Motor neuron (in vitro differentiated cells): ENCODE measurements at regions not wholly inside any gene's neighbourhood (a gene's known extent, or its start where the extent isn't known, plus 50 kb on each side); places are given as distances from the start of the nearest gene placed in this dataset.

Source experiments
- ATAC-seq, 8 experiments: fragments of 200-7000 bp; cut with Tn5 transposase; replicated peaks in 6 of 8; 2 replicates each; pipeline ENCODE4 v1.8.0; 2021; ENCODE audit warnings: mild to moderate bottlenecking in 8 of 8, moderate library complexity in 8 of 8
- H3K27ac ChIP-seq, 2 donors: fragments of 250-450 bp; sonication (Bioruptor Pico); 2 replicates each; pipeline ENCODE4 v1.9.0; 2021; ENCODE audit warnings: antibody characterized with exemption in 2 of 2, mild to moderate bottlenecking in 2 of 2, moderate library complexity in 1 of 2
- H3K4me1 ChIP-seq, 2 donors: fragments of 250-450 bp; sonication (Bioruptor Pico); replicated peaks in 1 of 2; 2 replicates each; pipeline ENCODE4 v1.6.1; 2021; ENCODE audit warnings: antibody characterized with exemption in 2 of 2, mild to moderate bottlenecking in 2 of 2, moderate library complexity in 1 of 2
- H3K4me3 ChIP-seq, 5 donors: fragments of 250-450 bp; sonication (Bioruptor Pico); 2 replicates each; pipeline ENCODE4 v1.9.0; 2021; ENCODE audit warnings: antibody characterized with exemption in 5 of 5, mild to moderate bottlenecking in 5 of 5, moderate library complexity in 4 of 5
- WGBS, 10 experiments: fragments of 450-650 bp; shearing (Covaris generic); methylation state at CpG; one replicate each; pipeline ENCODE4 v1.0.0; 2022; 5-methylcytosine and 5-hydroxymethylcytosine counted together
- in situ Hi-C, 9 experiments: fragments of 400-800 bp; cut with MboI; loops; one replicate each; pipeline ENCODE4 v1.15.0; 2021; ENCODE audit warnings: low sequenced_read_pairs in 9 of 9, low pct_unique_long_range_greater_than_20kb in 2 of 9; ENCODE audit not compliant: unreplicated experiment in 9 of 9

DNA sequence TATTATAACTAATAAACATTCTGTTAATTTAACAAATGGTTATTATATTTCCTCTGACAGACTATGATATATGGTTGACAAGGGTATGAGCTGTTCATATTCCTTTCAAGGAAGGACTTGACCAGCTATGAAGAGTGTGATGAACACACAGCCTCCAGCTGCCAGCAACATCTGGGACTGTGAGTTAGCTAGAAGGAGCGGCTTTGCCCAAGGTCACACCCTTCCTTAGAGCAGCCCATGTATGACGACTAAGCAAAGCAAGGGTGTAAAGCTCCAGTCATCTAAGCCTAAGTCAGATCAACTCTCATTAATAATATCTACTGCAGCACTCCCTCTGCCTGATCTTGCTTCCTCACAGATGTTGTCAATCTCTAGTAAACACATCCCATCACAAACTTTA, 355.4 kb downstream of the PLPP3 start:
- no peak overlapping the region for H3K27ac ChIP-seq
- WGBS, 10 experiments = 0 to 92% (median 52%) methylated on average over 1 to 2 of the region's 2 CpGs; no CpG with 5 or more reads in 6 of the 10 experiments
- in situ Hi-C loops = no loop called here
- peaks cover 11 to 15% of the 10 kb centered on the region in 2 donors for H3K4me1 ChIP-seq
- H3K4me3 ChIP-seq = no peak overlapping the region
- peak in 2 of 8 experiments; percentile 90 to 99 for ATAC-seq

- Histone ChIP-seq H3K4me3 (no peak overlapping the region), H3K4me1 (peaks cover 1 to 8% of the 10 kb centered on the region in 2 donors), H3K27ac (no peak overlapping the region)
- no peak for ATAC-seq
- in situ Hi-C loops = no loop called here
These were observed 356.3 kb downstream of the PLPP3 start for GRCh38 chr1:56222914-56223540.

DNA sequence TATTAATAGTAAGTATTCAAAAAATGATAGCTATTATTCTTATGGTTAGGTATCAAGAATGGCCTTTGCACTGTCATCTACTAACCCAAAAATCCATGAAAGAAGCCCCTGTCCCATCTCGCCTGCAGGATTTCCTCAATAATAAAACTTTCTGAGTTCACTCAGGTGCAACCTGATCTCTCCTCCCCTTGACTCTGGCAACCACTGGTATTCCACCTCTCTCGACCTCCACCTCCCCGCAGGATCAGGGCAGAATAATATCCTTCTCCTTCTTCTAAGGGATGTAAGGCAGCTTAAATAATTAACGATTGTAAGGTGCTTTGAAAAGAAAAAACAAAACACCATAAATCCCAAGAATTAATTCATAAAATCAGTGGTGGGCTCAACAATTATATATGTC, 359.3 kb downstream of the PLPP3 start:
- in situ Hi-C loops = no loop called here
- no peak overlapping the region for H3K27ac ChIP-seq
- H3K4me3 ChIP-seq = no peak overlapping the region
- ATAC-seq = no peak
- 60 to 100% (median 92%) methylated on average over 1 to 4 of the region's 4 CpGs; no CpG with 5 or more reads in 1 of the 10 experiments for WGBS, 10 experiments
- peaks cover 0 to 4% of the 10 kb centered on the region in 2 donors for H3K4me1 ChIP-seq

- WGBS, 10 experiments = 60 to 98% (median 94%) methylated on average over 2 to 4 of the region's 4 CpGs; no CpG with 5 or more reads in 3 of the 10 experiments
- H3K27ac ChIP-seq = no peak overlapping the region
These were observed 361.3 kb downstream of the PLPP3 start for GRCh38 chr1:56218023-56218422.

GRCh38 chr1:56216218-56216617, 363.1 kb downstream of the PLPP3 start:
- 0 to 100% (median 71%) methylated on average over 1 to 4 of the region's 4 CpGs; no CpG with 5 or more reads in 1 of the 10 experiments for WGBS, 10 experiments
- Histone ChIP-seq H3K4me3 (no peak overlapping the region), H3K4me1 (peaks cover 0 to 4% of the 10 kb centered on the region in 2 donors), H3K27ac (no peak overlapping the region)
- in situ Hi-C loops = no loop called here
- ATAC-seq = peak in 3 of 8 experiments; percentile 46 to 97 (median 86)

More at GRCh38 chr1:56218023-56218422, 361.3 kb downstream of the PLPP3 start:
- Histone ChIP-seq H3K4me3 (no peak overlapping the region), H3K4me1 (peaks cover 0 to 4% of the 10 kb centered on the region in 2 donors)
- no peak for ATAC-seq
- in situ Hi-C loops = no loop called here

DNA sequence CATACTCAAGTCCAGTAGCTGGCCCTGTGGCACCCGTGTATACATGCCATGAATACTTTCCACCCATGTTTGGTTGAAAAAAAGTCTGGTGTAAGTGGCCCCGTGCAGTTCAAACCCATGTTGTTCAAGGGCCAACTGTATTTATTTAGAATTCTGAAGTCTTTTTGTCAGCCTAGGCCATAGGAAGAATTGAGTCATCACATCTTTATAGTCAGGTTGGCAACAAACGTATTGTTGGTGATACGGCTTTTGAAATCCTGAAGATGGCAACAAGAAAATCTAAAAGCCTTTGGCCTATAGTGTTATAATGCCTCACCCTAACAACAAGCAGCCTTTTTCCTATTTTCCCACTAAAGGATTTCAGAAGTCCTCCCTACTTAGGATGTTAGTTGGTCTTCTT, 363.6 kb downstream of the PLPP3 start:
- no peak overlapping the region for H3K27ac ChIP-seq
- no peak overlapping the region for H3K4me3 ChIP-seq
- 35 to 94% (median 69%) methylated on average over 1 to 4 of the region's 4 CpGs; no CpG with 5 or more reads in 3 of the 10 experiments for WGBS, 10 experiments
- peaks cover 0 to 4% of the 10 kb centered on the region in 2 donors for H3K4me1 ChIP-seq
- ATAC-seq = no peak
- in situ Hi-C loops = no loop called here

- in situ Hi-C loops = no loop called here
These were observed 364.3 kb downstream of the PLPP3 start for GRCh38 chr1:56215086-56215485.

GRCh38 chr1:56213068-56213467, 366.3 kb downstream of the PLPP3 start:
- in situ Hi-C loops = no loop called here
- no peak overlapping the region for H3K27ac ChIP-seq
- peaks cover 0 to 4% of the 10 kb centered on the region in 2 donors for H3K4me1 ChIP-seq
- peak in 1 of 8 experiments; percentile 73 for ATAC-seq
- H3K4me3 ChIP-seq = no peak overlapping the region

More at GRCh38 chr1:56215086-56215485, 364.3 kb downstream of the PLPP3 start:
- H3K4me1 ChIP-seq = peaks cover 0 to 4% of the 10 kb centered on the region in 2 donors
- no peak overlapping the region for H3K27ac ChIP-seq
- no peak overlapping the region for H3K4me3 ChIP-seq
- ATAC-seq = no peak
- WGBS, 10 experiments = 50 to 100% (median 87%) methylated on average over 2 to 3 of the region's 3 CpGs

GRCh38 chr1:56212143-56212542, 367.2 kb downstream of the PLPP3 start:
- H3K4me3 ChIP-seq = no peak overlapping the region
- no peak overlapping the region for H3K27ac ChIP-seq
- in situ Hi-C loops = no loop called here
- H3K4me1 ChIP-seq = peaks cover 0 to 4% of the 10 kb centered on the region in 2 donors
- no peak for ATAC-seq
- 57 to 100% (median 90%) methylated on average over 1 to 2 of the region's 2 CpGs; no CpG with 5 or more reads in 1 of the 10 experiments for WGBS, 10 experiments

- Histone ChIP-seq H3K27ac (no peak overlapping the region), H3K4me3 (no peak overlapping the region), H3K4me1 (peaks cover 0 to 18% of the 10 kb centered on the region in 2 donors)
- ATAC-seq = no peak
- in situ Hi-C loops = no loop called here
- 40 to 100% (median 89%) methylated on average over 1 to 2 of the region's 2 CpGs; no CpG with 5 or more reads in 6 of the 10 experiments for WGBS, 10 experiments
These were observed 373.0 kb downstream of the PLPP3 start for GRCh38 chr1:56206391-56206790.

GRCh38 chr1:56204206-56204605, 375.2 kb downstream of the PLPP3 start:
- in situ Hi-C loops = no loop called here
- ATAC-seq = peak in 1 of 8 experiments; percentile 10
- Histone ChIP-seq H3K4me1 (peaks cover 4 to 22% of the 10 kb centered on the region in 2 donors), H3K27ac (no peak overlapping the region), H3K4me3 (no peak overlapping the region)
- 0 to 86% (median 27%) methylated on average over 1 of the region's 1 CpG; no CpG with 5 or more reads in 2 of the 10 experiments for WGBS, 10 experiments

DNA sequence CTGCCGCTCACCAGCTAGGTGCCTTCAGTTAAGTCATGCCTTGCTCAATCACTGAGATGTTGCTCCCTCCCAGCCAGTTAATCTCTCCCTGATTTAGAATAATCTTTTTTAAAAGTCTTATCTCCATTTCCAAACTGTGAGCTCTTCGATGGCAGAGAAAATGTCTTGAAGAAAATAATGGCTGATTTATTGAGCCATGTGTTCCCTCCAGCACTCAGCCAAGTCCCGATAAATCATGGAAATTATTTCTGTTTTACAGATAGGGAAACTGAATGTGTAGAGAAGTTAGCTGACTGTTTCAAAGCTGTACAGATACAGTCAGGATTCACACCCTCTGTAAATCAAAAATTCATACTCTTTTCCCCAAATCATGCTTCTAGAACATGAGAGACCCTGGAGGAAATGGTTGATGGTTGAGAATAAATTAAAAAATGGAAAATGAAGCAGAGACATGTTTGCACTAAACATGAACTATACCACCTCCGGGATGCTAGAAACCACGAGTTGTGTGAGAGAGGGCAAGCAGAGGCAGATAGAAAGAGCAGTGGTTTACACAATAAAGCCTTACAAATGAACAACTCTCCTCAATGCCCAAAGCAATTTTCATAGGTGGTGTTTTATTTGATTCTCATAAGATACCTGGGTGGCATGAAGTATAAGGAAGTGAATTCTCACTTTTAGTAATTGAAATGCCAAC, 376.4 kb downstream of the PLPP3 start:
- in situ Hi-C loops = no loop called here
- peaks cover 4 to 22% of the 10 kb centered on the region in 2 donors for H3K4me1 ChIP-seq
- WGBS, 10 experiments = 27 to 100% (median 68%) methylated on average over 1 to 5 of the region's 5 CpGs
- ATAC-seq = peak in 5 of 8 experiments; percentile 46 to 89 (median 84)
- H3K4me3 ChIP-seq = no peak overlapping the region
- H3K27ac ChIP-seq = no peak overlapping the region

GRCh38 chr1:56202186-56202585, 377.2 kb downstream of the PLPP3 start:
- no peak overlapping the region for H3K4me3 ChIP-seq
- no peak overlapping the region for H3K27ac ChIP-seq
- in situ Hi-C loops = no loop called here
- WGBS, 10 experiments = 36 to 100% (median 86%) methylated on average over 2 of the region's 2 CpGs; no CpG with 5 or more reads in 2 of the 10 experiments
- peaks cover 5 to 23% of the 10 kb centered on the region in 2 donors for H3K4me1 ChIP-seq
- no peak for ATAC-seq
